CD4-positive, alpha-beta T cell (primary cell): ENCODE measurements at regions not wholly inside any gene's neighbourhood (a gene's known extent, or its start where the extent isn't known, plus 50 kb on each side); places are given as distances from the start of the nearest gene placed in this dataset.

Experiments
- ATAC-seq: fragments of 200-7000 bp; cut with Tn5 transposase; one replicate; pipeline ENCODE4 v1.10.0; 2022; ENCODE audit warnings: mild to moderate bottlenecking; ENCODE audit not compliant: poor library complexity
- CTCF ChIA-PET: fragments of 350-600 bp; sonication (Branson Sonifier 250); formaldehyde crosslinking; loops from one replicate; lab custom pipeline; 2021; ENCODE audit warnings: antibody characterized with exemption, inconsistent platforms; lab: Charles Lee
- POLR2A ChIA-PET: fragments of 350-600 bp; sonication (Branson Sonifier 250); formaldehyde crosslinking; loops from one replicate; lab custom pipeline; 2021; ENCODE audit warnings: antibody characterized with exemption, inconsistent platforms; lab: Charles Lee
- DNase-seq, 14 experiments: peaks; one replicate each; pipeline ENCODE4 v3.0.0-alpha.2; 2013 to 2020; ENCODE audit warnings: mixed read lengths in 2 of 14
- H3K27ac ChIP-seq, 2 donors: one replicate each; pipeline versions ENCODE4 v1.5.1 to v1.7.0; 2013; ENCODE audit warnings: low read length in 2 of 2, low read depth in 1 of 2, mild to moderate bottlenecking in 1 of 2
- H3K27me3 ChIP-seq, 2 experiments: 1 replicate in 1 of 2; 2 replicates in 1 of 2; pipeline versions ENCODE4 v1.6.1 to v1.7.0; 2013; ENCODE audit warnings: low read length in 2 of 2, control low read depth in 1 of 2, mild to moderate bottlenecking in 1 of 2, moderate library complexity in 1 of 2; ENCODE audit not compliant: insufficient read depth in 2 of 2, control insufficient read depth in 1 of 2
- H3K36me3 ChIP-seq: one replicate; pipeline ENCODE4 v1.6.1; 2013; ENCODE audit warnings: low read length, control low read depth; ENCODE audit not compliant: insufficient read depth
- H3K4me1 ChIP-seq: one replicate; pipeline ENCODE4 v1.6.1; 2013; ENCODE audit warnings: low read length, control low read depth; ENCODE audit not compliant: insufficient read depth
- H3K4me3 ChIP-seq: one replicate; pipeline ENCODE4 v1.5.1; 2013; ENCODE audit warnings: mild to moderate bottlenecking, low read length, moderate library complexity
- H3K9me3 ChIP-seq, 2 experiments: 1 replicate in 1 of 2; 2 replicates in 1 of 2; pipeline versions ENCODE4 v1.6.1 to v1.7.0; 2013; ENCODE audit warnings: low read length in 2 of 2, mild to moderate bottlenecking in 2 of 2, control low read depth in 1 of 2, moderate library complexity in 1 of 2; ENCODE audit not compliant: control insufficient read depth in 1 of 2, insufficient read depth in 1 of 2
- H3K27ac Mint-ChIP-seq: one replicate; pipeline ENCODE4 v1.8.0; 2020; ENCODE audit warnings: mixed read lengths
- H3K27me3 Mint-ChIP-seq: one replicate; pipeline ENCODE4 v1.8.0; 2021; ENCODE audit warnings: mixed read lengths
- H3K36me3 Mint-ChIP-seq: one replicate; pipeline ENCODE4 v1.8.0; 2021; ENCODE audit warnings: low read depth, mixed read lengths
- H3K4me1 Mint-ChIP-seq: one replicate; pipeline ENCODE4 v1.8.0; 2021; ENCODE audit warnings: low read depth, mixed read lengths
- H3K4me3 Mint-ChIP-seq: one replicate; pipeline ENCODE4 v1.8.0; 2020; ENCODE audit warnings: mild to moderate bottlenecking, mixed read lengths
- H3K9me3 Mint-ChIP-seq: one replicate; pipeline ENCODE4 v1.8.0; 2020; ENCODE audit warnings: mixed read lengths
- intact Hi-C, 2 experiments: fragments of 100-400 bp; cut with DNase I in 1 of 2; cut with micrococcal nuclease in 1 of 2; formaldehyde crosslinking; loops; one replicate each; pipeline versions ENCODE4 v1.15.1 to v1.9.0; 2023 to 2025; cut with DNase I, micrococcal nuclease
- TF ChIP-seq, protein P1 (sequence below): fragments of 200-600 bp; IDR thresholded peaks from one replicate; pipeline ENCODE4 v1.8.0; 2022; ENCODE audit warnings: antibody characterized with exemption, mild to moderate bottlenecking

DNA sequence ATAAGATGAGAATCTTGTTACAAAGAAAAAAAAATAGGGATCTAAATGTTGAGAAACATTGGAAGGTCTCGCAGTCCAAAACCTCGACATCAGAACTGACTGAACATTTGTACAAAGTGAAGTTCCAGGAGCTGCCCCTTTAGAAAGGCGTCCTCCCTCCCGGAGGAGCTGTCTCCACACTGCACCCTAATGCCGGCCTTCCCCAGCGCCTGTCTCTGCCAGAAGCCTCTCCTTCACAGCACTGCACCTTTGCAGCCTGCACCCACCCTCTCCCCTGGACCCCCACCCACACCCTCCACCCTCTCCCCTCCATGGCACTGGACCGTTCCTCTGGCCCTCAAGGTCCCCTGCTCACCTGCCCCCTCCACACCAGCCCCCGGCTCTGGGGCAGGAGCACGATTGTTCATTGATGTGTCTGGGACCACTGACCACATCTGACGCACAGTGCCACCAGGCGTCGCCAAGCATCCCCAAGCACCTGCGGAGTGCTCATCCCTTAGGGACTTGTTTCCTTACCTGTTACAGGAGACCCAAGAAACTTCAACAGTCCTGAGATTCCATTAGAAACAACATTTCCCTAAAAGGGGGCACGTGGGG lies 90.3 kb upstream of the SNTG2 start:
- ATAC-seq: no peak
- Histone ChIP-seq H3K27me3 (no peaks in the 10 kb centered on the region), H3K9me3 (peaks cover 0 to 8% of the 10 kb centered on the region in 2 experiments), H3K27ac (no peak overlapping the region), H3K4me1 (peaks cover 4% of the 10 kb centered on the region), H3K36me3 (no peaks in the 10 kb centered on the region), H3K4me3 (no peak overlapping the region)
- no peak overlapping the region for H3K27ac Mint-ChIP-seq
- CTCF ChIA-PET: no interaction called here
- no peaks in the 10 kb centered on the region for H3K36me3 Mint-ChIP-seq
- intact Hi-C loops: no loop called here
- H3K27me3 Mint-ChIP-seq: no peaks in the 10 kb centered on the region
- TF ChIP-seq, protein P1, sequence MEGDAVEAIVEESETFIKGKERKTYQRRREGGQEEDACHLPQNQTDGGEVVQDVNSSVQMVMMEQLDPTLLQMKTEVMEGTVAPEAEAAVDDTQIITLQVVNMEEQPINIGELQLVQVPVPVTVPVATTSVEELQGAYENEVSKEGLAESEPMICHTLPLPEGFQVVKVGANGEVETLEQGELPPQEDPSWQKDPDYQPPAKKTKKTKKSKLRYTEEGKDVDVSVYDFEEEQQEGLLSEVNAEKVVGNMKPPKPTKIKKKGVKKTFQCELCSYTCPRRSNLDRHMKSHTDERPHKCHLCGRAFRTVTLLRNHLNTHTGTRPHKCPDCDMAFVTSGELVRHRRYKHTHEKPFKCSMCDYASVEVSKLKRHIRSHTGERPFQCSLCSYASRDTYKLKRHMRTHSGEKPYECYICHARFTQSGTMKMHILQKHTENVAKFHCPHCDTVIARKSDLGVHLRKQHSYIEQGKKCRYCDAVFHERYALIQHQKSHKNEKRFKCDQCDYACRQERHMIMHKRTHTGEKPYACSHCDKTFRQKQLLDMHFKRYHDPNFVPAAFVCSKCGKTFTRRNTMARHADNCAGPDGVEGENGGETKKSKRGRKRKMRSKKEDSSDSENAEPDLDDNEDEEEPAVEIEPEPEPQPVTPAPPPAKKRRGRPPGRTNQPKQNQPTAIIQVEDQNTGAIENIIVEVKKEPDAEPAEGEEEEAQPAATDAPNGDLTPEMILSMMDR: no peak
- peaks cover 5% of the 10 kb centered on the region for H3K4me1 Mint-ChIP-seq
- DNase-seq: no peak
- H3K9me3 Mint-ChIP-seq: no peaks in the 10 kb centered on the region
- POLR2A ChIA-PET: no interaction called here
- no peak overlapping the region for H3K4me3 Mint-ChIP-seq

GRCh38 chr2:858646-859045 lies 92.0 kb upstream of the SNTG2 start:
- intact Hi-C loops: no loop called here

GRCh38 chr2:857937-858336 lies 92.7 kb upstream of the SNTG2 start:
- ATAC-seq (no peak), DNase-seq (no peak)
- Histone ChIP-seq H3K27ac (no peak overlapping the region), H3K27me3 (no peaks in the 10 kb centered on the region), H3K9me3 (peaks cover 0 to 22% of the 10 kb centered on the region in 2 experiments), H3K36me3 (no peaks in the 10 kb centered on the region), H3K4me3 (no peak overlapping the region), H3K4me1 (peaks cover 15% of the 10 kb centered on the region)
- no peak overlapping the region for H3K27ac Mint-ChIP-seq
- no peaks in the 10 kb centered on the region for H3K27me3 Mint-ChIP-seq
- peaks cover 2% of the 10 kb centered on the region for H3K9me3 Mint-ChIP-seq
- H3K4me1 Mint-ChIP-seq: peaks cover 11% of the 10 kb centered on the region
- H3K4me3 Mint-ChIP-seq: no peak overlapping the region
- no peaks in the 10 kb centered on the region for H3K36me3 Mint-ChIP-seq
- ChIA-PET POLR2A (no interaction called here), CTCF (no interaction called here)
- TF ChIP-seq, protein P1: no peak
- intact Hi-C loops: no loop called here

More at GRCh38 chr2:858646-859045, 92.0 kb upstream of the SNTG2 start:
- Mint-ChIP-seq H3K27me3 (no peaks in the 10 kb centered on the region), H3K27ac (no peak overlapping the region), H3K4me1 (peaks cover 11% of the 10 kb centered on the region), H3K9me3 (peaks cover 2% of the 10 kb centered on the region), H3K36me3 (no peaks in the 10 kb centered on the region), H3K4me3 (no peak overlapping the region)
- no peak overlapping the region for H3K27ac ChIP-seq
- peaks cover 0 to 17% of the 10 kb centered on the region in 2 experiments for H3K9me3 ChIP-seq
- TF ChIP-seq, protein P1: no peak
- ATAC-seq: no peak
- POLR2A ChIA-PET: no interaction called here
- no peak for DNase-seq
- no peaks in the 10 kb centered on the region for H3K36me3 ChIP-seq
- peaks cover 15% of the 10 kb centered on the region for H3K4me1 ChIP-seq
- no peaks in the 10 kb centered on the region for H3K27me3 ChIP-seq
- H3K4me3 ChIP-seq: no peak overlapping the region
- CTCF ChIA-PET: no interaction called here
